ENCODE measurements at regions not wholly inside any gene's neighbourhood (a gene's known extent, or its start where the extent isn't known, plus 50 kb on each side); places are given as distances from the start of the nearest gene placed in this dataset.

DNA sequence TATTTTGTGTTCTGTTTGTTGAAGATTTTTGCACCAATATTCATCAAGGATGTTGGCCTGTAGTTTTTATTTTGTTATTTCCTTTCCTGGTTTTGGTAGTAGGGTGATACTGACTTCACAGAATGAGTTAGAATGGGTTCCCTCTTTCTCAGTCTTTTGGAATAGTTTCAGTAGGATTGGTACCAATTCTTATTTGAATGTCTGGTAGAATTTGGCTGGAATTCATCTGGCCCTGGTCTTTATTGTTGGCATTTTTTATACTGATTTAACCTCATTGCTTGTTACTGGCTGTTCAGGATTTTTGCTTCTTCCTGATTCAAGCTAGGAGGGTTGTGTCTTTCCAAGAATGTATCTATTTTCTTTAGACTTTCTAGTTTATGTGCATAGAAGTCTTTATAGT is 263.7 kb downstream of the SOX11 start:
- no peak for DNase-seq (ENCODE audit: low spot score)

DNA sequence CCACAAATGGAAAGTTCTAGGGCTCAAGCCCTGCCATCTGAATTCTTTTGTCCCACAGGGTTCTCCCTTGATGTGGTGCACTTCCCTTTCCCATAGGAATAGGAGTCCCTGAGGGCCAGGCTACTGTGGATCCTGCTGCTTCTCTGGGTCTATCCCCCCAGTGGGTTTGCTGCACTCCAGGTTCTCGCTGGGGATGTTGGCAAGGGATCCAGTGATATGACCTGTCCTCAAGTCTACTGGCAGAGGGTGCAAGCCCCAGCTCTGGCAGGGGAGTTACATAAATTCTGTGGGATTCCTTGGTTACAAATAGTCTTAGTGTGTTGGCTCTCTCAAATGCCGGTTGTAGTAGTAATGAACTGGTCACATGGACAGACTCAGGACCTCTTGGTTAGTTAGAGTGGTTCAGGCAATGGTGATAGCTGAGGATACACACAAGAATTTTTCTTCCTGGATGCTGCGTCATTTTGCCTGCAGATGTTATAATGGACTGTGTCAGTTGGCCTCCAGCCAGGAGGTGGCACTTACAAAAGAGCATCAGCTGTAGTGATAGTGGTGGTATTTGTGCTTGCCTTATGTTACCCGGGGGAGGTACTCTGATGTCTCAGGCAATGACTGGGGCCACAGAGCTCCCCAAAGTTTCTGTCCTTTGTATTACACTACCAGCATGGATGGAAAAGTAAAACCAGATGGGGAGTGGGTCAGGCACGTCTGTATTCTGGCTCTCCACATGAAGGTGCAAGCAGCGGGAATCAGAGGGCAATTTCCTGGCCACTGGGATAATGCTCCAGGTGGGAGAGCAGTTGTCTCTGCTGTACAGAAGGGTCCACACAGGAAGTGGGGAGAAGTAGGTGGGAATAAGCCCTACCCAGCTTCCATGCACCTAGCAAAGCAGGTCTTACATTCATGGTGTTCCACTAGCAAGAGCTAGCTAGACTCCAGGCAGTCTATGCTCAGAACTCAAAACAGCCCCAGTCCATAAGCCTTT is 267.9 kb downstream of the SOX11 start:
- DNase-seq (ENCODE audit: low spot score), result no peak

DNA sequence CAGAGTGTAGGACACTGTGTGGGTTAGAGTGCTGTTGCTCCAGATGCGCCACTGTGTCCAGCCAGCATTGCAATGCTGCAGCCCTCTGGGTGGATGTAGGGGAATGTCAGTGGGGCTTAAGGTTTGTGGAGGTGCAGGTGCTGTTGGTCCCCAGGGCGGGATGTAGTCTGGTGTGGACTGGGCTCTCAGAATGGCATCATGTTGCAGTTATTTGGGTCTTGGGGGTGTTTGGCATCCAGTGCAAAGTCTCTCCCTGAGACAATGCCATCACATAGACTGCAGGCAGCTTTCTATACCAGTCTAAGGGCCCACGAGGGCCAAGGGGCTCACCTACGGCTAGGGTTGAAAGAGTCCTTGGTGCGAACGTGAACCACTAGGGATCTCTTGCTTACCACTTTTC is 275.3 kb downstream of the SOX11 start:
- DNase-seq (ENCODE audit: low spot score), result no peak

GRCh38 chr2:5969303-5969702 is 277.1 kb downstream of the SOX11 start:
- DNase-seq (ENCODE audit: low spot score), result no peak

GRCh38 chr2:5970347-5970746 is 278.2 kb downstream of the SOX11 start:
- DNase-seq (ENCODE audit: low spot score), result no peak

DNA sequence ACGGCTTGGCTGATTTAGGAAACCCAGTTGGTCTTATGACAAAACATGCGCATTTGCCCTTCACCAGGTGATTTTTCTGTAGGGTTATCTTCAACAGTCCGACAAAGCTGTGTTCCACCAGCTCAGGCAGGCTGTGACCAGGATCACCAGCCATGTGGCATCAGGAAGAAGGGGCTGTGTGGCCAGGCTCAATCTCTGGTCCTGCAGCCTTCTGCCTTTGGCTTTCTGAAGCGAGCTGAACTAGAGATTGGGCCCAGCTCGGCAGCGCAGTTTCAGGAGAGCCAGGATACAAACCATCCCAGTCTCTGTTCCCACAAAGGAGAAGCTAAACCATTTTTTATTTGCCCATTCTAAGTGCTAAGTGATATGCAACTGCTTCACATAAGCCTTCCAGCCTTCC is 282.3 kb downstream of the SOX11 start:
- no peak for DNase-seq (ENCODE audit: low spot score)

DNA sequence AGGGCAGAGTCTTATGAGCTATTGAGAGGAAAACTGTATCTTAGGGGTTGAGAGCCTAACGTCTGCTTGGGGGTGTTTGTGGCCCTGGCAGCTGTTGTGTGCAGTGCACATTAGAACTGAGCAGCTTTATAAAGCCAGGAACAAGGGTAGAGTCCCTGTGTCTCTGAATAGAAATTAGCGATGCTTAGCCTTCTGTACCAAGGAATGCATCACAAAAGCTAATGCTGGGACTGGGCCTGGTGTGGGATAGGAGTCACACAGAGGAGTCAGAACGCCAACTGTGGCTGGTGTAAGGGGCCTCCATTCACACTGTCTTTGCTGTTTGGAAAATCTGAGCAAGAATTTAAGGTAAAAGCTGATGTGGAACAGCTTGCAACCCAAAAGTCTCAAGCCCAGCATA is 283.2 kb downstream of the SOX11 start:
- DNase-seq (ENCODE audit: low spot score), result no peak

GRCh38 chr2:5976531-5977065 is 284.4 kb downstream of the SOX11 start:
- no peak for DNase-seq (ENCODE audit: low spot score)

GRCh38 chr2:5977477-5977876 is 285.3 kb downstream of the SOX11 start:
- no peak for DNase-seq (ENCODE audit: low spot score)

GRCh38 chr2:5978131-5978751 is 286.1 kb downstream of the SOX11 start:
- no peak for DNase-seq (ENCODE audit: low spot score)

GRCh38 chr2:5980450-5981190 is 288.4 kb downstream of the SOX11 start:
- no peak for DNase-seq (ENCODE audit: low spot score)

DNA sequence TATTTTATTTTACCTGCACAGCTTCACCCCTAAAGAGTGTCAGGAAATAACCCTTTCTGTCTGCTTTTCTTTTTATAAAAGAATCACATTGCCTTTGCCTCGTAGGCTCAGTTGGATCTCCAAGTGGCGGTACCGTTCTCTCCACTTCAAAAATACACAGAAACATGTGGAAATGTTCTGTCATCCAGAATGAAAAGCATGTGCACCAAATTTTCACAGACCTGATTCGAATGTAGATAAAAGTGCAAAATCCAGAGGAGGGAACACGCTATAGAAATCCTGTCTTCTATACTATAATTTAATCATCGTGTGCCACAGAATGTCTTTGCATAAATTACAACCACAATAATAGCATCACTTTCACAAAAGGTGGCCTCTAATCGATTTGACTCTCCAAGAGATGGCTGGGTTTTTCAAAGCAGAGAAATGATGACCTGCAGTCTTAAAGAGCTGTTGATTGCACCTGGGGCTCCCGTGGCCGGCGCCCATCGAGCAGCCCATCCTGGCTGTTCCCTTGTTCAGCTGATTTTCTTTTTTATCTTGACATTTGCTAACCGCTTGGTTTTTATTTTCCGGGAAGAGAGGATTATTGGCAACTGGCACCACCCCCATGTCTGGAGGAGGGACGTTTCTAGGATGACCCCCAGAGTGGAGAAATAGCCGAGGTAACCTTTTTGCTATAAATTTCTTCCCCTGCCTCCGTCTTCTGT is 290.2 kb downstream of the SOX11 start:
- DNase-seq (ENCODE audit: low spot score), result no peak

DNA sequence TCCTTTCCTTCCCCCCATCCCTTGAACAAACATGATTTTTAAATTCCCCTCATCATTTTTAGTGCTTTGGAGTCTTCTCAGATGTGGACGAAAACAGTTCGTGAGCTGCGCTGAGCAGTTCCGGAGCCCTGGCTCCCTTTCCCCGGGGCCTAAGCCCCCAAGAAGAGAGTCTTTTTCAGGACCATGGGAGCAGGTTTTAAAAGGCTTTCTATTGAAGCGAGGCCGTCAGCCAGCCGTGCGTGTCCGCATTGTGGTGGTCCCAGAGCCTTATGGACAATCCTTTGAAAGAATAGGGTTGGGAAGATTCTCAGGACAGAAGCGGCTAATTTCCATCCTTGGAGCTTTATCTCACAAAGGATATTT is 290.7 kb downstream of the SOX11 start:
- no peak for DNase-seq (ENCODE audit: low spot score)

DNA sequence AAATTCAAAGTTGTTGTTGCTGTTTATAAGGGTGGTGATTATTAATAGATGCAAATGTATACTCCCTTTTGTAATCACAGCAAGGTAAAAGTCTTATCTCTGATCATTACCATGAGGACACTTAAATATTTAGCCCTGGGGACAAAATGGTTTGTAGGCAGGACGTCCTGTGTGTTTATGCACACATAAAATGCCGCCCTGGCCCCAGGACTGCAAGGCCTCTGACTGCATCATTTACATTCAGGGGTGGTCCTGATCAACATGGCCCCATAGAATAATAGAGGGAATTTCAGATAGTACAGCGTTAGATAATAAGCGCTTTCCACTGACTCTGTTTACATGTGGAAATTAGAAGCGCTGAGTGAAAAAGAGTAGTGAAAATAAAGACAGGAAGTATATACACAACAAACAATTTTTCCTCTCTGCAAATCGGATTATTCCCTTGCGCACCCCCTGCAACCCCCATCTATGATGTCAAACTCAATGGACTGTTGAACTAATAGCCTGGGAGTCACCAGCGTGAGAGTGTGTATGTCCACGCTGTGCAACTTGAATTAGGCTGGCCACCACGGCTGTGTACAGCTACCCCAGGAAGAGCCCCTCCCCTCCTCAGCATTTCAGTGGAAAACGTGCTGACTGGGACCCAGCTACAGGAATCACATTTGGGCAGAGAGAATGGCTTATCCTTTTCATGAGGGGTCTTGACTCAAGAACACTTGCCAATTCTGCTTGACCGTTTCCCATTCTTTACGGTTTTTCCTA is 291.5 kb downstream of the SOX11 start:
- no peak for DNase-seq (ENCODE audit: low spot score)

DNA sequence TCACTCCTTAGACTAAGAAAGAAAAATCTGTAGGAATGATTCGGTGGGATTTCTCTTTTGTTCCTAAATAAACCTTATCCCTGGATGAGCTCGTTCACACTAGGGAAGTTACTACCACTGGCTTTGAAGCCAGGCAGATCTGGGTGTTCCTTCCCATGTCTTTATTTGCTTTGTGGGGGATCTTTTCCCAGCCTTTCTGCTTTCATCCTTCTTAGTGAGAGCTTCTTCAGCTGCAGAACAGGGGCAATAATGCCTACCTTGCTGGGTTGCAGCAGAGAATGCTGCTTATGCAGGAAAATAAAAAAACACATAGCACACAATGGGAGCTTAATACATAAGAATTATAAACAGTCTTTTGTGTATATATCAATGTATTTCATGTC is 292.1 kb downstream of the SOX11 start:
- no peak for DNase-seq (ENCODE audit: low spot score)

GRCh38 chr2:5984946-5985345 is 292.8 kb downstream of the SOX11 start:
- DNase-seq (ENCODE audit: low spot score), result no peak

DNA sequence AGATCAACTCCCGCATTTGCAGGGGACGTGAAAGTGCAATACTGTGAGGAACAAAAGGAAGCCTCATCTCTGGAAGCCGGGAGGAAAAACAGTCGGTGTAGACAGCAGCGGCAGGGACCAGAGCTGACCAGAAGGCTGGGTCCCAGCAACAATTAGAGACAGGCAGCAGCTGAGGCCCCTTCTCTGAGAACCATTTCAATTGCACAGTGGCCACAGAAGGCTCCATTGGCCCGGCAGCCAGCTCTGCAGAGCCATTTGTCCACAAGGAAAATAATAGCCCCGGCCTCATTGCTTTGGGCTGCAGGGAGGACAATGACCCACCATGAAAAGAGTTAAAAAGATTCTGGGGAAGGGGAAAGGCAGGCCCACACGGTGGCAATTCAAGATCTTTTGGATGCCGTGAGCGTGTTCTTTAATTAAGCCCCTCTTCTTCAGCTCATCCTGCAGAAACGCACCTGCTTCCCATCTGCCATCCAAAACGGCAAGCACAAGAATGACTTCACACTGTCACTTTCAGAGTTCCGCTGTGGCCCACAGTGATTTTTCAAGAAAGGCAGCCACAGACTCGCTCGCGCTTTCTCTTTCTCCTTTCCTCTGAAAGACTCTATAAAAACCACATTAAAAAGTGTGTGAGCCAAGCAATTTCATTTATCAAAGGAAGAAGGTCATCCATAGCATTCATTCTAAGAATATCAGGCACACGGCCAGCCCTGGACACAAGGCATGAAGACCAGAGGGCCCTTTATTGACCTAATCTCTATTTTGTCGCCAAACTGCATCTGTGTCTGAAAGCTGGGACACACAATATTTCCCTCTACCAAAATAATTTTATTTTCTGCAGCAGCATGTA is 293.6 kb downstream of the SOX11 start:
- DNase-seq (ENCODE audit: low spot score), result no peak

DNA sequence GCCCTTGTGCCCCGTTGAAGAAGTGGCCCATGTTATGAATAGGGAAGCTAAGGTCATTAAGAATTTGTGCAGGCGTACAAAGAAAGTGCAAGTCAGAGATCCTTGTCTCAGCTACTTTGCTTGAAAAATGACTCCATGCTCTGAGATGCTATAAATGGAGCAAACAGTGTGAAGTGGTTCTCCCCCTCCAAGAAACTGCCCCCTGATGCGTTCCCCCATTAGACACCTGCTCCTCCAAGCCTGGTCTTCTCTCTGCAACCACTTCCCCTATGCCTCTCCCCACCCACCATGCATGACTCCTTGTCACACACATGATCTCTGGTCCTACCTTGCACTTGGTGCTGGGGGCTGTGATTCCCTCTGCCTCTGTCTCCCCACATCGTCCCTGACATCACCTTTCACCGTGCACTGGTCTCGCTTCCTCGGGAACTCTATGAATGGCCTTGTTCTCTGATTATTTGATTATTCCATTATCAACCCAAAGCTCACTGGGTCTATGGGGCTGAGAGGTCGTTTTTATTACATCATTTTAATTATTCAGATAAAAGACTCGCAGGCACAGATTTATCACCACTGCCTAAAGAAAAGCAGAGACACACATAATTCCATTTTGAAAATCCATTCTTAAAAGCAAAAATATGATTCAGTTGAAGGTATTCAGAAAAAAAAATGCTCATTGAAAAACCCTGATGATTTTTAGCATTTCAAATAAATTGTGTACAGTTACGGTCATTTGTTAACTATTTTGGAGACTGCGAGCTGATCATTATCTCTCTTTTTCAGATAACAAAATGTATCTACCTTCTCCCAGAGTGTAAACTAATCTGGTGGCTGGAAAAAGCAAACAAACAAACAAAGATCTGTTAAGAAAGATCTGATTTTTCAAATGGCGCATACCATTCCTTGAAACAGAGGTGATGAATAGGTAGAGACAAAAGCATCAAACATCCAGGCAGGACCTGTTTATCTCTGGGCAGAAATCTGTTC is 294.9 kb downstream of the SOX11 start:
- DNase-seq (ENCODE audit: low spot score), result no peak

- DNase-seq (ENCODE audit: low spot score), result no peak
Measured at GRCh38 chr2:5988120-5988519, 295.9 kb downstream of the SOX11 start.

All from hematopoietic multipotent progenitor cell treated with erythropoietin and hydrocortisone succinate and interleukin-3 and kit ligand, for 17 days (in vitro differentiated cells).